ENCODE measurements at regions not wholly inside any gene's neighbourhood (a gene's known extent, or its start where the extent isn't known, plus 50 kb on each side); places are given as distances from the start of the nearest gene placed in this dataset.

GRCh38 chrX:7586126-7586525 lies 256.8 kb upstream of the VCX start:
- TF ChIP-seq CTCF (IDR thresholded peaks at IDR 0.05; ENCODE audit: poor library complexity, severe bottlenecking) (peak; percentile 66), POLR2AphosphoS5 (IDR thresholded peaks at IDR 0.05) (no peak), EZH2 (IDR thresholded peaks at IDR 0.05; ENCODE audit: borderline replicate concordance, insufficient read depth, low read length, poor library complexity, severe bottlenecking) (no peak), REST (IDR thresholded peaks at IDR 0.05; ENCODE audit: borderline replicate concordance) (no peak), RAD21 (conservative IDR thresholded peaks at IDR 0.05) (peak; percentile 77)

Data from neural cell (in vitro differentiated cells).